Trophoblast cell (in vitro differentiated cells and primary cell): ENCODE measurements at regions not wholly inside any gene's neighbourhood (a gene's known extent, or its start where the extent isn't known, plus 50 kb on each side); places are given as distances from the start of the nearest gene placed in this dataset.

Experiments used
- DNase-seq, 2 donors: peaks; one replicate each; pipeline ENCODE4 v3.0.0-alpha.2; 2016
- H2AFZ ChIP-seq: 2 replicates; pipeline ENCODE4 v1.6.1; 2013; ENCODE audit warnings: low read length, moderate library complexity, mild to moderate bottlenecking; ENCODE audit not compliant: insufficient read depth, poor library complexity
- H2AK5ac ChIP-seq: 2 replicates; pipeline ENCODE4 v1.6.1; 2013; ENCODE audit warnings: mild to moderate bottlenecking, low read length
- H2BK120ac ChIP-seq: 2 replicates; pipeline ENCODE4 v1.6.1; 2013; ENCODE audit warnings: low read length, mild to moderate bottlenecking, moderate library complexity; ENCODE audit not compliant: insufficient read depth, poor library complexity
- H2BK12ac ChIP-seq: 2 replicates; pipeline ENCODE4 v1.6.1; 2013; ENCODE audit warnings: mild to moderate bottlenecking, low read length, moderate library complexity
- H2BK5ac ChIP-seq: 2 replicates; pipeline ENCODE4 v1.6.1; 2013; ENCODE audit warnings: low read length, low read depth, moderate library complexity, mild to moderate bottlenecking; ENCODE audit not compliant: poor library complexity
- H3K14ac ChIP-seq: 2 replicates; pipeline ENCODE4 v1.6.1; 2013; ENCODE audit warnings: mild to moderate bottlenecking, low read length
- H3K18ac ChIP-seq: 2 replicates; pipeline ENCODE4 v1.6.1; 2013; ENCODE audit warnings: mild to moderate bottlenecking, low read length
- H3K23ac ChIP-seq: 2 replicates; pipeline ENCODE4 v1.6.1; 2013; ENCODE audit warnings: low read length
- H3K27ac ChIP-seq: 2 replicates; pipeline ENCODE4 v1.5.1; 2013; ENCODE audit warnings: low read depth, mild to moderate bottlenecking, inconsistent platforms, low read length, moderate library complexity
- H3K27me3 ChIP-seq: 2 replicates; pipeline ENCODE4 v1.6.1; 2013; ENCODE audit warnings: inconsistent platforms, mild to moderate bottlenecking, low read length, moderate library complexity; ENCODE audit not compliant: insufficient read depth
- H3K36me3 ChIP-seq, 2 experiments: 1 replicate in 1 of 2; 2 replicates in 1 of 2; pipeline ENCODE4 v1.6.1; 2013; ENCODE audit warnings: low read length in 2 of 2, mild to moderate bottlenecking in 2 of 2, moderate library complexity in 1 of 2; ENCODE audit not compliant: insufficient read depth in 2 of 2, control insufficient read depth in 1 of 2
- H3K4ac ChIP-seq: 2 replicates; pipeline ENCODE4 v1.6.1; 2013; ENCODE audit warnings: low read depth, mild to moderate bottlenecking, low read length, moderate library complexity
- H3K4me1 ChIP-seq, 2 experiments: 1 replicate in 1 of 2; 2 replicates in 1 of 2; pipeline ENCODE4 v1.6.1; 2013; ENCODE audit warnings: low read length in 2 of 2, mild to moderate bottlenecking in 2 of 2, moderate library complexity in 1 of 2; ENCODE audit not compliant: insufficient read depth in 2 of 2, control insufficient read depth in 1 of 2
- H3K4me2 ChIP-seq: 2 replicates; pipeline ENCODE4 v1.6.1; 2013; ENCODE audit warnings: inconsistent platforms, mild to moderate bottlenecking, low read length, moderate library complexity
- H3K4me3 ChIP-seq: 2 replicates; pipeline ENCODE4 v1.5.1; 2013; ENCODE audit warnings: mild to moderate bottlenecking, low read depth, low read length, inconsistent platforms
- H3K79me1 ChIP-seq: one replicate; pipeline ENCODE4 v1.6.1; 2013; ENCODE audit warnings: low read length
- H3K79me2 ChIP-seq: 2 replicates; pipeline ENCODE4 v1.6.1; 2013; ENCODE audit warnings: low read length, mild to moderate bottlenecking; ENCODE audit not compliant: control insufficient read depth, insufficient read depth, poor library complexity
- H3K9ac ChIP-seq: 2 replicates; pipeline ENCODE4 v1.6.1; 2013; ENCODE audit warnings: mild to moderate bottlenecking, low read length
- H3K9me3 ChIP-seq: 2 replicates; pipeline ENCODE4 v1.6.1; 2013; ENCODE audit warnings: low read depth, mild to moderate bottlenecking, control low read depth, inconsistent platforms, low read length; ENCODE audit not compliant: insufficient read depth
- H4K12ac ChIP-seq: 2 replicates; pipeline ENCODE4 v1.6.1; 2013; ENCODE audit warnings: low read depth, mild to moderate bottlenecking, low read length, moderate library complexity
- H4K8ac ChIP-seq: 2 replicates; pipeline ENCODE4 v1.6.1; 2013; ENCODE audit warnings: low read depth, mild to moderate bottlenecking, low read length, moderate library complexity
- H4K91ac ChIP-seq: one replicate; pipeline ENCODE4 v1.6.1; 2013; ENCODE audit warnings: low read depth, mild to moderate bottlenecking, low read length, moderate library complexity
- WGBS: extraction: QIAGEN DNeasy Blood & Tissue Kit; methylation state at CpG from one replicate; pipeline ENCODE4 v1.1.7; 2013; ENCODE audit warnings: missing lambda C conversion rate; ENCODE audit not compliant: insufficient read length, insufficient coverage; ENCODE audit errors: extremely low coverage; 5-methylcytosine and 5-hydroxymethylcytosine counted together

- Histone ChIP-seq H3K4me1 (peaks cover 0 to 9% of the 10 kb centered on the region in 2 experiments), H3K79me1 (no peaks in the 10 kb centered on the region), H3K27ac (no peak overlapping the region), H3K4ac (no peak overlapping the region), H2BK120ac (no peak overlapping the region), H3K14ac (no peak overlapping the region), H3K79me2 (peaks cover 1% of the 10 kb centered on the region), H4K12ac (no peak overlapping the region), H3K23ac (no peak overlapping the region), H2AK5ac (no peak overlapping the region), H4K8ac (no peak overlapping the region), H2AFZ (no peak overlapping the region), H3K18ac (no peak overlapping the region), H2BK5ac (no peak overlapping the region), H2BK12ac (no peak overlapping the region), H4K91ac (no peak overlapping the region), H3K4me2 (no peak overlapping the region), H3K4me3 (no peak overlapping the region), H3K36me3 (no peaks in the 10 kb centered on the region), H3K9ac (no peak overlapping the region), H3K27me3 (no peaks in the 10 kb centered on the region), H3K9me3 (no peaks in the 10 kb centered on the region)
- WGBS = no CpG with 5 or more reads among the region's 4 CpGs
- peak; percentile 38 to 69 for DNase-seq
Observed at GRCh38 chr20:40258931-40259330, 430.1 kb downstream of the MAFB start.

- no peaks in the 10 kb centered on the region for H3K27me3 ChIP-seq
- no peak overlapping the region for H4K91ac ChIP-seq
- no peak overlapping the region for H4K8ac ChIP-seq
- H3K9me3 ChIP-seq = no peaks in the 10 kb centered on the region
- peaks cover 0 to 7% of the 10 kb centered on the region in 2 experiments for H3K4me1 ChIP-seq
- H2AK5ac ChIP-seq = no peak overlapping the region
- H3K14ac ChIP-seq = no peak overlapping the region
- no peaks in the 10 kb centered on the region for H3K79me1 ChIP-seq
- no peaks in the 10 kb centered on the region for H3K79me2 ChIP-seq
- H2AFZ ChIP-seq = no peak overlapping the region
- no peak overlapping the region for H3K9ac ChIP-seq
- H2BK5ac ChIP-seq = no peak overlapping the region
- H2BK12ac ChIP-seq = no peak overlapping the region
- H3K36me3 ChIP-seq = no peaks in the 10 kb centered on the region
- WGBS = no CpG with 5 or more reads among the region's 2 CpGs
- no peak overlapping the region for H3K27ac ChIP-seq
- H3K18ac ChIP-seq = no peak overlapping the region
- no peak overlapping the region for H3K4me3 ChIP-seq
- H2BK120ac ChIP-seq = no peak overlapping the region
- H3K4me2 ChIP-seq = no peak overlapping the region
- no peak overlapping the region for H3K23ac ChIP-seq
- no peak overlapping the region for H3K4ac ChIP-seq
- no peak overlapping the region for H4K12ac ChIP-seq
- no peak for DNase-seq
Observed at GRCh38 chr20:40257763-40258162, 431.3 kb downstream of the MAFB start.

- DNase-seq = no peak
- H4K8ac ChIP-seq = no peak overlapping the region
Observed at GRCh38 chr20:40255365-40255764, 433.7 kb downstream of the MAFB start.

GRCh38 chr20:40254023-40254772 lies 434.8 kb downstream of the MAFB start:
- Histone ChIP-seq H2BK5ac (no peak overlapping the region), H3K4me3 (no peak overlapping the region), H3K79me1 (no peaks in the 10 kb centered on the region), H2AFZ (no peak overlapping the region), H3K23ac (no peak overlapping the region), H3K18ac (no peak overlapping the region), H4K12ac (no peak overlapping the region), H2BK12ac (no peak overlapping the region), H3K9me3 (no peaks in the 10 kb centered on the region), H3K79me2 (no peaks in the 10 kb centered on the region), H3K4ac (no peak overlapping the region), H3K4me2 (no peak overlapping the region), H4K8ac (no peak overlapping the region), H3K14ac (no peak overlapping the region), H3K4me1 (peaks cover 0 to 5% of the 10 kb centered on the region in 2 experiments), H3K36me3 (no peaks in the 10 kb centered on the region), H3K27me3 (no peaks in the 10 kb centered on the region), H4K91ac (no peak overlapping the region), H2AK5ac (no peak overlapping the region), H3K9ac (no peak overlapping the region), H3K27ac (no peak overlapping the region), H2BK120ac (no peak overlapping the region)
- no CpG with 5 or more reads among the region's 6 CpGs for WGBS
- DNase-seq = no peak

More at GRCh38 chr20:40255365-40255764, 433.7 kb downstream of the MAFB start:
- H3K14ac ChIP-seq = no peak overlapping the region
- no peak overlapping the region for H2BK12ac ChIP-seq
- H3K9ac ChIP-seq = no peak overlapping the region
- no peak overlapping the region for H3K4me3 ChIP-seq
- no peaks in the 10 kb centered on the region for H3K79me1 ChIP-seq
- H2BK5ac ChIP-seq = no peak overlapping the region
- H3K4ac ChIP-seq = no peak overlapping the region
- H3K36me3 ChIP-seq = no peaks in the 10 kb centered on the region
- H3K79me2 ChIP-seq = no peaks in the 10 kb centered on the region
- no peak overlapping the region for H3K27ac ChIP-seq
- no peak overlapping the region for H2AK5ac ChIP-seq
- H3K23ac ChIP-seq = no peak overlapping the region
- no peak overlapping the region for H3K4me2 ChIP-seq
- no CpG with 5 or more reads among the region's 1 CpG for WGBS
- H3K4me1 ChIP-seq = peaks cover 0 to 5% of the 10 kb centered on the region in 2 experiments
- no peak overlapping the region for H3K18ac ChIP-seq
- H2BK120ac ChIP-seq = no peak overlapping the region
- no peak overlapping the region for H4K12ac ChIP-seq
- no peak overlapping the region for H4K91ac ChIP-seq
- H3K27me3 ChIP-seq = no peaks in the 10 kb centered on the region
- H3K9me3 ChIP-seq = no peaks in the 10 kb centered on the region
- H2AFZ ChIP-seq = no peak overlapping the region
